ENCODE measurements at regions not wholly inside any gene's neighbourhood (a gene's known extent, or its start where the extent isn't known, plus 50 kb on each side); places are given as distances from the start of the nearest gene placed in this dataset.

DNA sequence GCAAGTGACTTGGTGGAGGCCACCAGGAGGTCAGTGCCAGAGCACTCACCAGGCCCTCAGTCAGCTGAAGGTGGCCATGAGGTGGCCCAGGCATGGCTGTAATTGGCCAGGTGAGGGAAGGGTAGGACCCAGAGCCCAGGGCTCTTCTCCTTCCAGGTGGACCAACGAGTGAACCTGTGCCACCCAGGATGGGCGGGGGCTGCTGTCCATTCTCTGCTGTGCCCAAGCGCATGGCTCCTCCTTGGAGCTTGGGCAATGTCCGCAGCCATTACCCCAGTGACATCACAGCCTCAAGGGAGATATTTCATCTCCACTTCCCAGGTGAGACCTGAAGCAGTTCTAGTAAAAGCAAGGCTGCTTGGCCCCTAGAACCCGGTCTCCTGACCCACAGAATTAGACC lies 303.0 kb upstream of the FOXF1 start:
- DNase-seq = no peak
- intact Hi-C loops (cut with DNase I) = no loop called here

DNA sequence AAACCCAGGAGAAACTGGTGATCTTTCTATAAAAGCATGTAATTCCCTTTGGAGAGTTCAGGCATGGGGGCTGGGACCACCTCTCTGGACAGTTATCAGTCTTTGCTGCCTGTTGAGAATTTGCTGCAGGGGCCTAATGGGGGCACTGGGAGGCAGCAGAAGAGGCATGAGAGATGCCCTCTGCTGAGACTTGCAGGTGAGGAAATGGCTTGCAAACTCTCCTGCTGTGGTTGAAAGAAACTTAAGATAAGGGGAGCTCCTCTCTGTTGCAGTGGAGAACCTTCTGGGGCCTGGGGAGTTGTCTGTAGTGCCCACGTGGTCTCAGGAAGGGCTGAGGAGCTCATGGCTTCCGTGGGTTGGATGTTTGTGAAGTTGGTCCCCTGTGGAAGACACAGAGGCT lies 301.1 kb upstream of the FOXF1 start:
- no peak for DNase-seq
- intact Hi-C loops (cut with DNase I) = no loop called here

DNA sequence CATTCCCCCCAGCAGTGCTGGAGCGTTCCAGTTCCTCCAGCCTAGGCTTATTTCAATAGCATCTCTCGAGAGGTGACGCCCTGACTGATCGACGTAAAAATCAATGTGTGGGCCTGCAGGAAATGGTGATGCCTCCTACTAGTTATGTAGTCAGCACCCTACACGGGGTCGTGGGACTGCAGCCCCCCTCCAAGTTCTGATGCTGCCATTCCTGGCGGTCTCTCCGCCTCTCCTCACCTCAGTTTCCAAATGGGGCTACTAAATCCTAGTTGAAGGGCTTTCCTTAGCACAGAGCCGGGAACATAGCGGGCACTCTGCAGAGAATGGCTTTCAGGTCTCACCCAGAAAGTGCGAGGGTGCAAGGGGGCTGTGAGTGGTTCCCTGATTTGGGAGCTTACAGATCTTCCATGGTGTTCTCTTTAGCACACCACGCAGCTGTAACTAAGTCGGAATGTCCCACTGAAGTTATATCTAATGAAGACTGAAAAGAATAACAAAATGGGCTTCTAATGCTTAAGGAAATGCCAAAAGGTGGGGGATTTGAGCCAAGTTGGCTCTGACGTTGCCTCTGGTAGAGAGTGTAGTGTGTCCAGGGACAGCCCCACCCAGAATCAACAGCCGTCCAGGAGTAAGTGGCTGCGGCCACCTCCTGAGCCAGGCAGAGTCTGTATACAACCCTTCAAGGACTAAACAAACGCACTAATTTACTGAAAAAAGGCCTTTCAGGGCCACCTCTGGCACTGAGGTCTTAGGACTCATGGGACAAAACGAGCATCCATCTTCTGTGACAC lies 299.7 kb upstream of the FOXF1 start:
- intact Hi-C loops (cut with DNase I) = no loop called here
- no peak for DNase-seq

DNA sequence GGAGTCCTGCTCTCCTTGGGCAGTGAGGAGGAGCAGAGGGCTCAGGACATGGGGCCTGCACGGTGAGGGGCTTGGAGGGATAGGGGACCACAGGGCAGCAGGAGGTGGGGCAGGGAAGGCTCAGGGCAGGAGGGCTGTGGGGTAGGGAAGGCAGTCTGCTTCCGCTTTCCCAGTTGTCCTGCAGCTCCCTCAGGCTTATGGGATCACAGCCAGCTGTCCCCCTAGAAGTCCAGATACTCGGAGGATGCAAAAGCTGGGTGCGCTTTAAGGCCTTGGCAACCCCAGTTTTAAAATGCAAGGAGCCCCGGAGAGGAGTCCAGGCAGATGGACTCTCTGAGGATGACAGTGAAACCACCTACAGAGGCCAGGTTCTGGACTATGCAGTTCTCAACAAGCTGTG lies 299.1 kb upstream of the FOXF1 start:
- intact Hi-C loops (cut with DNase I) = no loop called here
- peak in 1 of 42 donors; percentile 32 for DNase-seq

DNA sequence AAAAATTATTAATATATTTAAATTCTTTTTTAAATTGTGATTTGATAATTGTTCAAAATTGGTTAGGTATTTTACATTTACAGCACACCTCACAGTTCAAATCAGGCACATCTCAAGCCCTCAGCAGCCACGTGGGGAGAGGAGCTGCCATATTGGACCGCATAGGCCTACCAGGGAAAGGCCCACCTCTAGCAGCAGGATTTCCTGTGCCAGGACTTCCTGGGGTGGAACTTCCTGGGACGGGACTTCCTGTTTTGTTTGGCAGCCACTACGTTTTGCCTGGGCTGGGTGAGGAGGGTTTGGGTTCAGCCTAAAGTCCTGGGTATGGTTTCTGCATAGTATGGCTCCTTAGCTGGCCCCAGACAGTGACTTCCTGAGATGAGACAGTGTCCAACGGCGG lies 298.5 kb upstream of the FOXF1 start:
- DNase-seq = peak in 1 of 42 donors; percentile 23

DNA sequence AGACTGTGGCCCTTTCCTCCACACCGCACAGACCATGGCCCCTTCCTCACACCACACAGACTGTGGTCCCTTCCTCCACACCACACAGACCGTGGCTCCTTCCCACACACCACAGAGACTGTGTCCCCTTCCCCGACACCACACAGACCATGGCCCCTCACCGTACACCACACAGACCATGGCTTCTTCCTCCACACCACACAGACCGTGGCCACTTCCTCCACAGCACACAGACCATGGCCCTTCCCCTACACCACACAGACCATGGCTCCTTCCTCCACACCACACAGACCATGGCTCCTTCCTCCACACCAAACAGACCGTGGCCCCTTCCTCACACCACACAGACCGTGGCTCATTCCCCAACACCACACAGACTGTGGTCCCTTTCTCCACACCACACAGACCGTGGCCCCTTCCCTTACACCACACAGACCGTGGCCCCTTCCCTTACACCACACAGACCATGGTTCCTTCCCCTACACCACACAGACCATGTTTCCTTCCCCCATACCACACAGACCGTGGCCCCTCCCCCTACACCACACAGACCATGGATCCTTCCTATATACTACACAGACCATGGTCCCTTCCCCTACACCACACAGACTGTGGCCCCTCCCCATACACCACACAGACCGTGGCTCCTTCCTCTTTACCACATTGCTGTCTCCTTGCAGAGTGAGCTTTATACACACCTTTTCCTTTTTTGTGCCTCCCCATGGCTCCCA lies 297.5 kb upstream of the FOXF1 start:
- intact Hi-C loops (cut with DNase I) = no loop called here

More for the DNA sequence above, 298.5 kb upstream of the FOXF1 start:
- intact Hi-C loops (cut with DNase I) = no loop called here

DNA sequence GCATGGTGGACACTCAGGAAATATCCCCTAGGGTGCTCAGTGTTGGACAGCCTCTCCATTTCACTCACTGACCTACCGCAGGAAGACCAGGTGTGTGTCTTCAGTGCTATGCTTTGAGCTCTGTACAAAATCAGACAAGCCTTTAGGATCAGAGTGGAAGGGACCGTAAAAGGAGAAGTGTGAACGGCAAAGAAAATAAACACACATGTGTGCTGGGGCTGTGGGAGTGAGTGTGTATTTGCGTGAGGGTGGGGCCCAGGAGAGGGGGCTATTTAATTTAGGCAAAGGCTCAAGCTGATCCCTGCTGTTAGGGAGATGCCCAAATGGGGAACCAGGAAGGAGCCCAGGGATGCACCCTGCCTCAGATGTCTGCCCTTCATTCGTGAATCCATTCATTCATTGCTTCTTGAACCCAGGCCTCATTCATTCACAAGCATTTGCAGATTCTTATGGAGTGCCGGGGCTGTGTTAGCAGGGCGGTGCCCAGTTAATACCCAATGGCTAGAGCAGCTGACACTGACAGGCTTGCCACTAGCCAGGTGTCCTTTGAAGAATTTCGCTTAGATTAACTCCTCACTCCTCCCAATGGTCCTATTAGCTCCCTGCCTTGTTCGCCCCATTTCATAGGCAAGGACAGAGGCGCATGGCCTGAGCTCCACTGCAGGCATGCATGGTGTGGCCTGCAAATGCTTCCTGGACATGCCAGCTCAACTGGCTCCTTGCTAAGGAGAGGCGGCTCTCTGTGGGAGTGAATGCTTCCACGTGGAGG lies 296.7 kb upstream of the FOXF1 start:
- intact Hi-C loops (cut with DNase I) = no loop called here
- DNase-seq = peak in 2 of 42 donors; percentile 17 to 23

More for the DNA sequence above, 297.5 kb upstream of the FOXF1 start:
- peak in 4 of 42 donors; percentile 5 to 38 (median 17) for DNase-seq

DNA sequence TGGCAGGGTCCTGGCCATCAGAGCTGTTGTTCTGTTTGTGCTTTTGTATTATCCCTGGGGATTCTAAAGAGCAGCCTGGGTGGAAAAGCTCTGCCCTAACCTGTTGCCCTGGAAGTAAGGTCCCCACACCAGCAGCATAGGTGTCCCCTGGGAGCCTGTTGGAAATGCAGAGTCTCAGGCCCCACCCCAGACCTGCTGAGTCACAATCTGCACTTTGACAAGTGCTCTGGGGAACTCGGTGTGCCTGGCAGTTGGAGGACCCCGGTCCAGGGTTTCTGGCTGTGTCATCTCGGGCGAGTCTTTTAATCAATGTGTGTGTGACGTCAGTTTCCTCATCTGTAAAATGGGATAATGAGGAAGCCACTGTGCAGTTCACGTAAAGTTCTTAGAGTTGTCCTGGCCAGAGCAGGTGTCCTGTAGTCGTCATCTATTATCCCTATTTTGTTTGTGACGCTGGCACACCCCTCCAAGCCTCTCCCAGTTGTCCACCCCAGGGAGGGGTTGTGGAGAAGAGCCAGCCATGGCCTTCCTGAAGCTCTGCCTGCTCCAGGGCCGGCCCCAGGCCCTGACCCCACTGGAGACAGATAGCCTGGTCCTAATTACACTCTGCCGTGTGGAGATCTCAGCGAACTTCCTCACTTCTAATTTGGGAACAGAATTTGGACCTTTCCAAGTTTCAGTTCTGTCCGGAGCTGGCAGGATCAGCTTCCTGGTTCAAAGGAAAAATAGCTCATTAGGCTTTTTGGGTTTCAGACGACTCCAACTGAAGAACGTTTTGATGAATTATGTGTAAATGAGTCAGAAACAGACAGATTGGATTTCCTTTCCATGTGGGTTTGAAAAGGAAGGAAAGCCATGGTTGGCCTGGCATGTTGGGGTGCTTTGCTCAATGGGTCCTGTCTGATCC lies 295.7 kb upstream of the FOXF1 start:
- intact Hi-C loops (cut with DNase I) = no loop called here
- DNase-seq = peak in 5 of 42 donors; percentile 7 to 34 (median 25)

DNA sequence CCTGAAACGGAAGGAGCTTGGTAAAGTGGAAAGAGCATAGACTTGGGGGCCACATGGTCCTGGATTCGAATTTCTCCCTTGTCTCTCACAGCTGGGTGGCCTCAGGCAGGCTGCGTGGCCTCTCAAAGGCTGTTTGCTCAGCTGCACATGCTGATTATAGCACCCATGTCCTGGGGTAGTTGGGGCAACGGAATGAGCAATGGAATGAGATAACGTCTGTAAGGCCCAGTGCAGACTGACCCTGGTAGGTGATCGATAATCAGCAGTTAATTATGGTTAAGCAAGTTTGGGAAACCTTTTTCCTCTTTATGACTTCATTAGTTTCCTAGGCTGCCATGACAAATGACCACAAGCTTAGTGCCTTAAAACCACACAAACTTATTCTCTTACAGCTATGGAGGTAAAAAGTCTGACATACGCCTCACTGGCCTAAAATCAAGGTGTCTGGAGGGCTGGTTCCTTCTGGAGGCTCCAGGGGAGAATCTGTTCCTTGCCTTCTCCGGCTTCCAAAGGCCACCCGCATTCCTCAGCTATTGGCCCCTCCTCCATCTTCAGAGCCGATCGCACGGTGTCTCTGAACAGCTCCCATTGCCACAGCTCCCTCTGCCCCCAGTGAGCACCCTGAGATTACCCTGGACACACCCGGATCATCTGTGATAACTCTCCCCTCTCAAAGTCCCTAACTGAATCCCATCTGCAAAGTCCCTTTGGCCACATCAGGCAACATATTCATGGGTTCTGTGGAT lies 294.9 kb upstream of the FOXF1 start:
- peak in 3 of 42 donors; percentile 13 to 15 (median 13) for DNase-seq
- intact Hi-C loops (cut with DNase I) = no loop called here

DNA sequence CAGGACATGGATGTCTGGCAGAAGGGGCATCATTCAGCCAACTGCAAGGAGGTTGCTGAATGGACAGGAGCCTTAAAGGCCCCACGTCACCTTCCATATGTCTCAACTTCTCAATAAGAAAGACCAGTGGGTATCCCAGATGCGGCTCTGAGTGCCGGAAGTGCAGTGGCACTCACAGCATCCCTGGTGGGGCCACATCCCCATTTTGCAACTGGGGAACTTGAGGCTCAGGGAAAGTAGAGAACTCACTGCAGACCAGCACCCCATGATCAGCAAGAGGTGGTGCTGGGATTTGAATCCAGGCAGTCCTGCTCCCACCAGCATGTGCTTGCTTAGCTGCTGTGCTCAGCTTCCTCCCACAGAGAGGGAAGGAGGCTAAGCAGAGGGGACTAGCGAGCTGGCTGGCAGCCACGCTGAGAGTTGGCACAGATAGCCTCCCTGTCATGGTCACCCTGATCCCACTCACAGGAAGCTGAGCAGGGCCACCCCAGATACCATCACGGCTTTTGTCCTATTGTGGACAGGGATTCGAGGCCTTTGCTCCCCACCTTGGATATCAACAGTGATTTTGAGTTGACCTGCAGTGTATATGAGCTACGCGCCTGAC lies 294.2 kb upstream of the FOXF1 start:
- DNase-seq = peak in 5 of 42 donors; percentile 10 to 42 (median 26)
- intact Hi-C loops (cut with DNase I) = no loop called here

DNA sequence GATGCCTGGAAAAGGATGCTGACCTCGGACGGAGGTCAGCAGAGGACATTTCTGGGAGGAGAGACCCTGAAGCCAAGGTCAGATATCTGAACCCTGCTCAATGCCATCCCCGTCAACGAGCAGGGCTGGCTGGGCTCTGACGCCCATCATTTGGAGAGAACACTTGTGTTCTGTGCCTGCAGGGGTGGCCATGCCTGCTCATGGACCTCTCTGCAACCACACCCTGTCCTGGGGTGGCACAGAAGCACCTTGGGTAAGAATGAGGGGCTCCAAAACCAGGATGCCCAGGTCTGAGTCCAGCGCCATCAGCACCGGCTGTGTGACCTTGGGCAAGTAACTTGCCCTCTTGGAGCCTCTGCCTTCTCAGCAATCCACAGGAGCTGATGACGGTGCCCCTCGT lies 293.7 kb upstream of the FOXF1 start:
- intact Hi-C loops (cut with DNase I) = no loop called here
- DNase-seq = peak in 1 of 42 donors; percentile 10

DNA sequence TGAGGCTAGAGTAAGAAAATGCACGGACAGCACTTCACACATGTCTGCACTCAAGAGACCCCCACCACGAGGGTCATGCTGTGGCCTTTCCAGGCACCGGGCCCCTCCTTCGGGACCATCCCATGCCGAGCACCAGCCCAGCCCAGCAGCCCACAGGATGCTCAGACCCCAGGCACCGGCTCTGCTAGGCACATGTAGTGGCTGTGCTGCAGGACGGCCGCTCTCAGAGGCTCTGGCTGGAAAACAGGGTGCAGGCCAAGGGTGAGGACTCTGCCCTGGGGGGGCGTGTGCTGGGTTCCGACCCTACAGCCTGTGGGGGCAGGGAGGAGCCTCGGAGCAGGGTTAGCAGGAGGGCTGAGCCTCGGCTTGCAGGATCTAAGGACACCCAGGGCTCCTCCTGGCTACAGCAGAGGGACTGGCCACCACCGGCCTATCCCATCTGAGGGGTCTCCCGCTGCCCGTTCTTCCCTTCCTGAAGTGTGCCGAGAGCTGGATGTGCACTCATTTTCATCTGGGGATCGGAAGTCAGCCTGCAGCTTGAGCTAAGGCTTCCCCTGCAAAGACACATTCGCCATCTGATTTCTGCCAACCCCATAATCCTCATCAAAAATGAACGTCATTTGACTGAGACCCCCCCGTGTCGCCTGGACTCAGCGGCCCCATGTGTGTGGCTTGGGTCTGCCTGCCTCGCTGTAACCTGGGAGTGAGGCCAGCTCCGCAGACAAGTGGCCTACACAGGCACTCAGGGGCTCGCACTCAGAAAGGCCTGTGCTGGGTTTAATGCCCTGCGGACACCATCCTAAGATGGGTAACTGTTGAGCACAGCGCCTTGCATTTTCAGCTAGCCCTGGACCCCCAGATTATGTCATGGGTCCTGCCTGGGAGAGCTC lies 293.1 kb upstream of the FOXF1 start:
- peak in 4 of 42 donors; percentile 18 to 34 (median 28) for DNase-seq
- intact Hi-C loops (cut with DNase I) = no loop called here

DNA sequence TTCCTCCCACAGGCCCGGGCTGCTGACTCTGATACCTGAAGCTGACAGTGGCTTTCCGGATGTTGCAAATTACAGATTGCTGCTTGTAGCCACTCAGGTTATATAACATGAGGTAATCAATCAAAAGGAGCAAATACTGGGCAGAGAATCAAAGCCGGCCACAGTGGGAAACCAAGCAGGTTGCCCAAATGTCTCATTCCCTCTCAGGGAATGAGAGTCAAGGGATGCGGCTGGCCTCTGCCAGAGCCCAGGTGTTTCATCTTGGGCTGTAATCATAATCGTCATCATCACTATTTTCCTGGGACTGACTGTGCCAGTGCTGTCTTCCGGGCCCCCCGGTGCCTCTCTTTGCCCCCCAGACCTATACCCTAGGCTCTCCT lies 292.4 kb upstream of the FOXF1 start:
- intact Hi-C loops (cut with DNase I) = no loop called here
- DNase-seq = peak in 5 of 42 donors; percentile 5 to 29 (median 8)

DNA sequence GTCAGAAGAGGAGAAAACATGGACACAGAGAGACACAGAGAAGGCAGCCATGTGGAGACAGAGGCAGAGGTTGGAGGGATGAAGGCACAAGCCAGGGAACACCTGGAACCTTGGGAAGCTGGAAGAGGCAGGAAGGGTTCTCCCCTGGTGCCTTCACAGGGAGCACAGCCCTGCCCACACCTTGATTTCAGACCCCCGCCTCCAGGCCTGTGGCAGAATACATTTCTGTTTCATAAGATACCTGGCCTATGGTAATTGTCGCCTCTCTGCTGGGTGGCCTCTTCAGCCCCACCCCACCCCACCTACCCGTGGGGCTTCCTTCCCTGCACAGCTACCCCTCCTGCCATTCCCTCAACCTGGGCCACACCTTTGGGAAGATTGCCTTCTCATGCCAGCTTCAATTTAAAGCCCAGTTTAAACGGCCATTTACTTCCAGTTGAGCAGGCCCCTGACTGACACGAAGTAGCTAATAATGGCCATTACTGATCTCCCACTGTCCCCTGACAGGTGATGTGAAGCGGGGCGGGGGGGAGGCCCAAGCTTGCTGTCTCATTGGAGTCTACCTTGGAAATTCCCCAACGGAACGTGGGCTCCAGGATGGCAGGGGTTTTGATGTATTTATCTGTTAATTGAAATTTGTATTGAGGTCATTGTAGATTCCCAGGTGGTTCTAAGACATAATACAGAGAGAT lies 291.7 kb upstream of the FOXF1 start:
- intact Hi-C loops (cut with DNase I) = no loop called here
- DNase-seq = peak in 7 of 42 donors; percentile 2 to 37 (median 19)

DNA sequence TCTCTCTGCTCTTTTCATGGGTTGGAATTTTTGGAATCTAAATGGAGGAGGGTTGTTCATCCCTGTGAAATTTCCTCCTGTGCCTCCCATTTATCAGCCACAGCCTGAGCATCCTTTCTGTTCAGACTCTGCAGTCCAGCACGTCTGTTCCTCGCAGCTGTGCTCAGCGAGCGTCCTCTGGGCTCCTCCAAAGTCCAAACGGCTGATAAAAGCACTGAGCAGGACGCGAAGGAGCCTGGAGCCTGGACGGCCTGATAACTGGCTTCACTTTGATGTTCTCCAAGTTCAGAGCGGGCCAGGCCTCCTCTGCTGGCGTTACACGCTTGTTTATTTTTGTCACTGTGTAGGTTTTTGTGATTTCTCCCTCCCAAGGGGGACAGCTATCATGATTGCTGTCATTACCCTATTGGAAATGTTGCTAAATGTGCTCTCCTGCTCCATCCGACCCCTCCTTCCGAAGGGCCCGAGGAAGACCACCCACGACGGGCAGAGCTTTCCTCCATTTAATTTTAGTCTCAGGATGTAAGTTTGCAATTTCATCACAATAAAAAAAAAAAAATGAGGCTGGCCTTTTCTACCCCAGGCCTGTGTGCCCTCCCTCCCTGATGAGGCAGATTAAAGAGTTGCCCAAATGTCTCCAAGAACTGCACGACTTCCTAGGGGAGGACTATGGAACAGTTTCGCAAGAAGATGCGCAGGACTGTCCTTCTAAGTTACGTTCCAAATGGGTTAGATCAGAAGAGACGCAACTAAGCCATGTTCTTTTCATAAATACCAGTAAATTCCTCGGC lies 290.5 kb upstream of the FOXF1 start:
- DNase-seq = peak in 6 of 42 donors; percentile 1 to 29 (median 8)

More for the DNA sequence above, 290.5 kb upstream of the FOXF1 start:
- intact Hi-C loops (cut with DNase I) = no loop called here

Measured in head of caudate nucleus (tissue), 42 donors.